ENCODE measurements at regions not wholly inside any gene's neighbourhood (a gene's known extent, or its start where the extent isn't known, plus 50 kb on each side); places are given as distances from the start of the nearest gene placed in this dataset.

DNA sequence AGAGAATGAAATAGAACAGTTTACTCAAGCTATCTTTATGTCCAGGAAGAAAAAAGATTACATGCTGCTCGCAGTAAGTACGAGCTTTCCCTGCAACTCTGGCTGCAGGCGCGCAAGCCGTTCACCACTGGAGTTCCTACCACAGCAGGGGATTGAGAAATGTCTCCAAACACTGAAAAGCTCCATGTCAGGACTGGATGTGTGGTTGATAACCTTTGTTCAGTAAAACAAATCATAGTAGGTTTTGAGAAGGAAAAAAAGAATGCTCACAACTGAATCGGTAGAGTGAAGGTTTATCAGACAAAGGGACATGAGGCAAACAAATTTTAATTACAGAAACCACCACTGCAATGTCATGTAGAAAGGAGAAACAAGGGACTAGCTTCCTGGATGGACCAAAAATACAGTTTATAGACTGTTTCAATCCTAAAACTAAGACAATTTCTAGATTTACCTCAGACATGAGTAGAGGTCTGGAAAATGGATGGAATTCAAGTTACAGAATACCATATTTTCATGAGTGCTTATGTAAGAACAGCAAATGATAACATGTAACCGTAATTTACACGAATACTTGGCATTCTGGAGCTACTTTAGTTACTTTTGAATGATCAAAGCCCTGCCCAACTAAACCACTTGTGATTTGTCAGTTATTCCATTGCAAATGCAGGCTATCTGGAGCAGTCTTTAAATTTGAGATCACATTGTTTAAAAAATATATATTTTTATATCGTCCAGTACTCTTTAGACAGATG lies 471.1 kb downstream of the SHQ1 start:
- no peak for DNase-seq (ENCODE audit: low read depth)

DNA sequence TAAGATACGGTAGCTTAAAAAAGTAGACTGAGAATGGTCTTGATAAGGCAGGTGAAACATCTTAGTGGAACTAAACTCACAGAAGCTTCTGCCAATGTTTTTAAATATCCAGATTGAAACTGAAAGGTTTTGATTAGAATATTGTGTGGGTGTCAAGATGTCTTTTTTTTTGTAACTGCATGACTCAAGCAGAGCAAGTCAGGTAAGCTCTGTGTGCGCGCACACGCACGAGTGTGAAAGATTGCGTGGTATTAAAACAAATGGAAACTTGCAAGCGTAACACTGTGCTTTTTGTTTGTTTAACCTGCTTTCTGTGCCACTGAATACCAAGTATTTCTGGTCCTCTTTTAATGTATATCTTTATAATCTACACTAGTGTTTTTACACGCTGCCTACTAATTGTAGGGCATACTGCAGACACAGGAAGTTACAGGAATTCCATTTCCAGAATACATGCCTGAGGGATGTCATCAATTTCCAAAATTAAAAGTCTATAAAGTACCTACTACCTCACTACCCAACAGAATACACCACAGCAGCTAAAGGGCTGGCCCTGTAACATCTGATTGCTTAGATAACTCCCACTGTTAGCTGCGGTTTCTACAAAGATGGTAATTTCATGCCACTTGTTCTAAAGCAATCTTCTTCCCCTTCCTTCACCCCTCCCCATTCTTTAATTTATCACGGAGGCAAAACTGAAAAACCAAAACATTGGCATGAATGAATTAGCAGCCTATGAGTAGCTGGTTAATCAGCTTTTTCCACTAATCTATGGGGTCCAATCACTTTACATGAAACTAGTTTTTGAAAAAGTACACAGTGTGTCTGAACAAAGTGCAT lies 472.8 kb downstream of the SHQ1 start:
- DNase-seq (ENCODE audit: low read depth), result no peak

DNA sequence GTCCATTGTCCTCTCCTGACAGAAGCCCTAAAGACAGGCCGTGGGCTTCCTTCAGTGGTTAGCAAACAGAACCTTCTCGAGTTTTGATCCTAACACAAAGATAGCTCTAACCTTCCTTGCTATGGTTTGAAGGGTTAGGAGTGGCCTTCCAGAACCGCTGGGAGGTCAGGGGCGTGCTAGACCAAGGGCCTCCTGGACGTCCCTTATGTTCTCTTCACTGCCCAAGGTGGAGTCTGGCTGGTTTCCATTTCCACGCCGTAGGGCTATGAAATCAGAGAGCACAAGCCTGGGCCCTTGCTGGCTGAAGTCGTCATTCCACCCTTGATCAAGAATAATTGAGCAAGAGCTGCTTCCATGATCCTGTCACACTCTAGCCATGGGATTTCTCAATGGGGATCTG lies 475.1 kb downstream of the SHQ1 start:
- DNase-seq (ENCODE audit: low read depth), result no peak

DNA sequence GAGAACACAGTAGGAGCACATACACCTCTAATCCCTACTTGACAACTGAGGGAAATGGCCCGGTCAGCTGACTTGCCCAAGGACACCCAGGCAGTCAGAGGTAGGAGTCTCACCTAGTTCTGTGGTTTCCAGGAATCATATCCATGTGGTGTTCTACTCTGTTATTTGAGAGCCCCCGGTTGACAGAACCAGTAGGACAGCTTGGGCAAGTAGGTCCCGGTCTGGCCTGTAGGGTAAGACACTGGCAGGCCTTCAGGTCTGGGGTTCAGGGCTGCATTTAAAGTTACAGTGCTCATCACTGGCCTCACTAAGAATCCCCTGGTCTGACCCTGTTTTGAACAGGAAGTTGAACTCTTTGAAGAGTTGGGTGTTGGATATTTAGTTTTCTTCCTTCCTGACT lies 476.1 kb downstream of the SHQ1 start:
- DNase-seq (ENCODE audit: low read depth), result no peak

DNA sequence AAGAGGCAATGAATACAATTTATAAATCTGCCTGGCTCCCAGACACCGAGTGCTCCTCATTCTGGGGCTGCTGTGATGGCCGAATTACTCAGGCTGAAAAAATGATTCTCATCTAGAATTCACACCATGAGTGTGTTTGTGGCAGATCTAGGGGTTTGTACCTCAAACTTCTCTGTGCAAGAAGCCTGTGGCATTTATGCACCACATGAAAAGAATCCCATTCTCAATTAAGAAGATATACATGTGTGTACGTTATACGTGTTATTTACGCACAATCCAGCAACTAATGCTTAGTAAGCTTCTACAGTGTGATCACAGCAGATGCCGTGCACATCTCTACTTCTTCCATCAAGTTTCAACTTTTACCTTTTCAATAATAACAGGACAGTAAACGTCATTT lies 476.8 kb downstream of the SHQ1 start:
- no peak for DNase-seq (ENCODE audit: low read depth)

DNA sequence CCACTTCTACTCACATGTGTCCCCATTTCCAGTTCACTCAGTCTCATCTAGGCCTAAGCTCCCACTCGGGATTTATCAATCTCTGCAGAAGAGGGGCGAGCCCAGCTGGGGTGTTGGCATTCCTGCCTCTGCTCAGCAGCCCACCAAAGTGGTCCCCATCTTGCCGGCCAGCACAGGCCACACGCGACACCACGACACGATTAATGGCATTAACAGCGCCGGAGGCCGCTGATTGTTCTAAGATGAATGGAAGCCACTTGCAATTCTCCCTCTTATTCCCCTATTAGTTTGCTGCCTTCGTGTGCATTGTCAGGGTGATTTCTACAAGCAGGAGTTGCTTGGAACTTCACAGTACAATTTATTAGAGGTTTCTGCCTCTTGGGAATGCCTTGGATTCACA lies 477.3 kb downstream of the SHQ1 start:
- DNase-seq (ENCODE audit: low read depth), result no peak

DNA sequence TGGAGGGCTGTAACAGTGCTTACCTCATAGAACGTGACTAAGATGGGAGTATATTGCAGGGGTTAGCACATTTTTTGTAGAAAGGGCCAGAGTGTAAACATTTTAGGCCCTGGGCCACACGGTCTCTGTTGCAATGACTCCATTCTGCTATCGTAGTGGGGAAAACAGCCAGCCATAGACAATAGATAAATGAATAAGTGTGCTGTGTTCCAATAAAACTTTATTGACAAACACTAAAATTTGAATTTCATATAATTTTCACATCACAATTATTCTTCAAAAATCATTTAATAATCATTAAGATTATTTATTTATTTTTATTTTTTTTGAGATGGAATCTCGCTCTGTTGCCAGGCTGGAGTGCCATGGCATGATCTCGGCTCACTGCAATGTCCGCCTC lies 478.6 kb downstream of the SHQ1 start:
- no peak for DNase-seq (ENCODE audit: low read depth)

DNA sequence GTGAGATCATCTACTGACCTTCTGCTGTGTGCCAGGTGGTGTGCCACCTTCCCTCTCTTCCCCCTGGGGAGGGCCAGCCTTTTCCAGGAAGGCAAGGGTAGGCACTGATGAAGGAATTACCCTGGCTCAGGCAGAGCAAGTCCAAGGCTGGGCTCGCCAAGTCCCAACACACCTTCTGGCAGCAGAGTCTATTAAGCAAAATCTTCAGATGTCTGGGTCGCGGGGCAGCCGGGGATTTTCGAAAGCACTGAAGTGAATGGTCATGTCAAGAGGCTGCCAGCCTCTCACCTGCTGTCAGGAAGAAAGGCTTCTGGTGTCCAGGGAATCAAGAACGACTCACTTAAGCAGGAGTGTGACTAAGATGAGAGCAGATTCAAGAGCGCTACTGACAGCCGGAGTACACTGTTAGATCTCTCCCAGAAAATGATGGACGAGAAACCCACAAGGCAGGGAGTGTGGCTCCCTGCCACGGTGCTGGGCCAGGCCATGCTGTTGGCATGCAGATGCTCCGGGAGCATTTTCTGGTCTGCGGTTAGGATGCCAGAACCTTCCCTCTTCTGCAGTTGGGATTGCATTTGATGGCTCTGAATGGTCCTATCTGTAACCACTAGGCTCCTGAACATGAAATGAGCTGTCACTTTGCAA lies 479.8 kb downstream of the SHQ1 start:
- peak; percentile 29 for DNase-seq (ENCODE audit: low read depth)

DNA sequence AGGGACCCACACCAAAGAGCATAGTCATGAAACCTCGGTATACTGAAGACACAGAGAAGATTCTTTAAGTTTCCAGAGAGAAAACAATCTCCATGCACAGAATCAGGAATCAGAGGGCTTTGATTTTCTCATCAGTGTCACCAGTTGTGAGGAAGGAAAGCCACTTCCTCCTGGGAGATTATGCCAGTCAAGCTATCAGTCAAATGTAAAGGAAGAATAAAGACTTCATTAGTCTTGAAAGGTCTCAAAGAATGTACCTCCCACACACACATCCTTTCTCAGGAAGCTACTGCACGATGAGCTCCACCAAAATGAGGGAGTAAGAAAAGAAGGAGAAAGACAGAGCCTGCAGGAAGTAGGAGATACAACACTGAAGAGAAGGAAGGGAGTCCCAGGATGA lies 486.3 kb downstream of the SHQ1 start:
- no peak for DNase-seq (ENCODE audit: low read depth)

DNA sequence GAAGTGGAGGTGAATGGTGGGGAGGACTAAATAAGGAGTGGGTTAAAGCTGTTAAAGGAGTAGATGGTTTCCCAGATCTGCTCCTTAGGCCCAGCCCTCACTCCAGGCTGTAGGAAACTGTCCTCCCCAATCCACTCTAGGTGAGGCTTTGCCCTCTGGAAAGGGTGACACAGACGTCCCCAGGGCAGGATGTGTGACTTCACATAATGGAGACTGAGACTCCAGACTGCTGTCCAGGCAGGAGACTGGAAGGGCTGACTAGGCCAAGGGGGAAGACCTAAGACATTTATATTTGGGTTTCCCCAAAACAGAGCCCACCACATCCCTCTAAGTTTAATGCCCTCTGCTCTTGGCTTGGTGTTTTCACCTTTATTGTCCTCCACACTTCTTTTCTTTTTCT lies 488.5 kb downstream of the SHQ1 start:
- no peak for DNase-seq (ENCODE audit: low read depth)

DNA sequence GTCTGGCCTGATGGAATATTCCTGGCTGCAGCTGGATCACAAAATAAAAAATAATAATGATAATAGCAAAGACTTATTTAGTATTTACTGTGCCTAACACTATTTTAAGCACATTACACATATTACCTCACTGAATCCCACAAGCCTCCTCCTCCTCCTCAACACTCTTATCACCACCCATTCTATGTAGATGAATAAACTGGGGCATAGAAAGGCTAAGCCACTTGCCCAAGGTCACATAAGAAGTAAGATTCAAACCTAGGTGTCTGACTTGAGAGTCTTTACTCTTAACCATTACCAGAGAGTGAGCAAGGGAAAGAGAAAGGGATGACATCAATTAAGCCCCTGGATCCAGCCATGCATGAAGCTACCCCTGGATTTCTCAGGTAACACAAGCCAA lies 493.1 kb downstream of the SHQ1 start:
- no peak for DNase-seq (ENCODE audit: low read depth)

DNA sequence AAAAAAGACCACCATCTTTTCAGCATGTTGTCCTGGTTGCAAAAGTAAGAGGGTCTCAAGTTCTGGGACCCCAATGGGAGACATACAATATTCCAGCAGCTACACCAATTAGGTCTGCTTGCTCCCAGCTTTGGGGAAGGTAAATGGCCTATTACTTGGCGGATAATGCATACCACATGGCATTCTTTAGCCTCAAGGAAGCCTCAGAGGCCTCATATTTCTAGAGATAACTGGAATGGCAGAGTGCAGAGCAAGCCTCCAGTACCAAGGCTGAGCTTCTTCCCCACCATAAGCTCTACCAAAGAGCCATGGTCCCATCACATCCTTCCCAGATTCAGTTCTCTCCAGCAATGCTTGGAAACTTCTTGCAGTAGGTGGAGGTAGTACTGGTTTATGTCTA lies 493.8 kb downstream of the SHQ1 start:
- no peak for DNase-seq (ENCODE audit: low read depth)

DNA sequence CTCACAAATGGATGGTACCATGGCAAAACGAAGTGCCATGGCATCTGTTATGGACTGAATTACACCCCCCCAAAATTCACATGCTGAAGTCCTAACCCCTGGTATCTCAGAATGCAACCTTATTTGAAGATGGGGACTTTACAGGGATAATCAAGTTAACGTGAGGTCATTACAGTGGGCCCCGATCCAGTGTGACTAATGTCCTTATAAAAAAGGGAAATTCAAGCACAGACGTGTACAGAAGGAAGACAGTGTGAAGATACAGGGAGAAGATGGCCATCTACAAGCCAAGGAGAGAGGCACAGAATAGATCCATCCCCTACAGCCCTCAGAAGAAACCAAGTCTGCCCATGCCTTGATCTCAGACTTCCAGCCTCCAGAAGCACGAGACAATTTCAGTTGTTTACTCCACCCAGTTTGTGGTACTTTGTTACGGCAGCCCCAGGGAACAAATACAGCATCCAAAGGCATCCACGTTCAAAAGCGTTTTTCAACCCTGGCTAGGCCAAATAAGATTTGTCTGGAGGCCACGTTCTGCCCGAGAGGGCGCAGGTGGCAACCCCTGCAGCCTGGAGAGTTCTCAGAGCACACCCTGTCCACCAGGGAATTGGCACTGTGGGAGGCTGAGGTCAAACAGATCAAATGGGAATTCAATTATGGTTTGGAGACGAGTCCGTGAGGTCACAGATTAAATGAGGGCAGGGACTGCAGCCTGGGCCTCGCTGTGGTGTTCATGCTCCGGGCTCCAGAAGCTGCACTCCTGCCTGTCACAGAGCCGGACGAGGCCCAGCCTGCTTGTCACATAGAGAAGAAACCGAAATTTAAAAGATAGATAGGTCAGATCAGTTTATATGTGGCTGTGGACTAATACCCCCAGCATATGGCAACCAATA lies 494.8 kb downstream of the SHQ1 start:
- no peak for DNase-seq (ENCODE audit: low read depth)

DNA sequence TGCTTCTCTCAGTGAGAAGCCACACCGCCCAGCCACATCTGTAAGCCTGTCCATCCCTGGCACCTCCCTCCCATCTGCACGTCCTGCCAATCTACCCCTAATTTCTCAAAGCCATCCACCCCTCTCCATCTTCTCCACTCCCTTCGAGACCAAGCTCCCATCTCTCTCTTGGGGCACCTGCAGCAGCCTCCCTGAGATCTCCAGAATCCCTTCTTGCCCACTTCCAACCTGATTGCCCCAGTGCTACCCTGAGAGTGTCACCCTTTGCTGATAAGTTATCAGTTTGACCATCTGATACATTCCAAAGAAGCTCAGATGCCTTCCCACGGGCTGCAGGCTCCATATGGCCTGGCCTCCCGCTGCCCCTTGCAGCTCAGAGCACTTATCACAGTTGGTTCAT lies 496.1 kb downstream of the SHQ1 start:
- no peak for DNase-seq (ENCODE audit: low read depth)

DNA sequence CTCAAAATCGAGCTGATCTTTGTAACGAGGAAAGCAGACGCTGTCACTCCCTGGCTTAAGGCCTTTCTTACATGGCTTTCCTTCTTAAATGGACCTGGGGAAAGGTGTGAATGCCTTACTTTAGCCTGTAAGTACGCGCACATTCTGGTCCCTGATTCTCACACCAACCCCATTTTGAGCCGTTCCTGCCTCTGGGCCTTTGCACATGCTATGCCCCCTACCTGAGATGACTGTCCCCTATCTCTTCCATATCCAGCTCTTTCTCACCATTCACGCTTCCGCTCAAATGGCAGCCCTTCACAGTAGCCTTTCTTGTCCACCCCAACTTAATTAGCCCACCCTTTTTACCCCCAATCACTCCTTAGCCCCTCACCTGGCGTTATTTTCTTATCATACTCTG lies 496.7 kb downstream of the SHQ1 start:
- no peak for DNase-seq (ENCODE audit: low read depth)

DNA sequence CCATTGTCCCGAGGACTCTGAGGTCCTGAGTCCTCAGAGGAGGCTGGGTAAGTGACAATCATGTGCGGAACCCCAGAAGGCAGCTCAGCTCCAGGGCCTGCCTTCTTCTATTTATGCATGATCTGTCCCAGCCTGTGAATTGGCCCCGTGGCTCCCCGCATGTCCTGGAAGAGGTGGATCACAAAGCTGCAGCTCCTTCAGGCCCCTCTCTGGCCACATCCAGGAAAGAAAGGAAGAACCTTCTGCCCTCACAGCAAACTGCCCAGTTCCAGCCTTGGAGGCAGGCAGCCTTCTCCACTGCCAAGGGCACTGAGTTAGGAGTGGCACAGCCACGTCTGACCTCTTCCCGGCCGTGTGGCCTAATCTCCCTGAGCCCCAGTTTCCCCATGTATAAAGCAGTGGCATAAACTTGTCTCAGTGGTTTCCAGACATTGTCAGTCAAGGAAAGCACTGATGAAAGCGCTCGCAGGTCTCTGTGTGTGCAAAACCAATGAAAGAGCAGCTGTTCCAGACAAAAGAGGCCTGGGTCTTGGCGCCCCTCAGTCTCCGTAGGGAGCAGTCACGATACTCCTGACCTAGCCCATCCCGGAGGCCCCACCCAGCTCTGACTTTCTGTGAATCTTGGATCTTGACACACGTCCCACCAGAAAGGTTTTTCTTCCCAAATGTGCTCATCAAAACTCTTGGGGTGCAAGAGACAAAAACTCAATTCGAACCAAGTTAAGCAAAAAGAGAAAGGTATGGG lies 497.3 kb downstream of the SHQ1 start:
- no peak for DNase-seq (ENCODE audit: low read depth)

DNA sequence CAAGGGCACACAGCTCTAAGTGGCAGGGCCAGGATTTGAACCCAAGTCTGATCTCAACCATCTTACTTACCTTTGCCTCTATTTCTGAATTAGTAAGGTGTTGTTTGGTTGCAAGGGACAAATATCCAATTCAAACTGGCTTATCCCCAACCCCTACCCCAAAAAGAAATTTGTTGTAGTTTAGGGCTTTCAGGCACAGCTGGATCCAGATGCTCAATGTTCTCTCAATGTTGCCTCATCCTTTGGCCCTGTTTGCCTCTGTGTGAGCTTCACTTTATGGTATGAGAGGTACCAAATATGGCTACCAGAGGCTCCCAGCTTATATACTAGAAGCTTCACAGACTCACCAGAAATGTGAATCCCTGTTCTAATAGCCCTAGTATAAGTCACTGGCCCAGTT lies 499.9 kb downstream of the SHQ1 start:
- no peak for DNase-seq (ENCODE audit: low read depth)

DNA sequence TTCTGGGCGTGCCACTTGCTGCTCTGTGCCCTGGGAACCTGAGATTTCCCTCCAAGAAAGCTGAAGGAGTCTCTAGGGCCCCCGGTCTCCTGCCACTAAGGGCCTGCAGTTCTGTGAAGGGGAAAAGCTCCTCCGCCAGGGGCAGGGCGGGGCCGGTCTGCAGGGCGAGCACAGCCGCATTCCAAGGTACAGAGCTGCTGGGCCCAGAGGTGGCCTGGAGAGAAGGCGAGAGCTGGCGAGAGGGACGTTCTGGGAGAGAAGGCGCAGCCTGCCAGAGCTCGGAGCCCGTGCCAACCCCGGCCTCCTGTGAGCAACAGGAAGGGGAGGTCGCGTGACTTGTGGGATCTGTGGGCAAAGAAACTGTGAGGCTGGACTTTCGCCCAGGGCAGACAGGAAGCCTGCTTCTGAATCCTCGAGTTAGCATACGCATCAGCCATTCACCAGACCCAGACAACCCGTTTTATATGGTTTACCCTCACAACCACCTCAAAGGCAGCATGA lies 500.4 kb downstream of the SHQ1 start:
- peak; percentile 100 for DNase-seq (ENCODE audit: low read depth)

DNA sequence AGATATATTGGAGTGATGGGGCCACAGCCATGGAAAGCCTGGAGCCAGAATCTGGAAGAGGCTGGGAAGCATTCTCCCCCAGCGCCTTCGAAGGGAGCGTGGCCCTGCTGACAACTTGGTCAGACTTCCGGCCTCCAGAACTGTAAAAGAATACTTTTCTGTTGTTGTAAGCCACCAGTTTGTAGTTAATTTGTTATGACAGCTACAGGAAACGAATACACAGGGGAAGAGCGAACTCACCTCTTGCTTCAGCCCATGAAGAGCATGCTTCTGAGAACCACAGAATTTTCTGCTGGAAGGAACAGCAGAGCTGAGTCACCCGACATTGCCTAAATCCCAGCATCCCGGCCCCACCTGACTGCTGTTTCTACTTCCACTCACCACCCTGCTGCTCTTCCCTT lies 501.7 kb downstream of the SHQ1 start:
- peak; percentile 99 for DNase-seq (ENCODE audit: low read depth)

DNA sequence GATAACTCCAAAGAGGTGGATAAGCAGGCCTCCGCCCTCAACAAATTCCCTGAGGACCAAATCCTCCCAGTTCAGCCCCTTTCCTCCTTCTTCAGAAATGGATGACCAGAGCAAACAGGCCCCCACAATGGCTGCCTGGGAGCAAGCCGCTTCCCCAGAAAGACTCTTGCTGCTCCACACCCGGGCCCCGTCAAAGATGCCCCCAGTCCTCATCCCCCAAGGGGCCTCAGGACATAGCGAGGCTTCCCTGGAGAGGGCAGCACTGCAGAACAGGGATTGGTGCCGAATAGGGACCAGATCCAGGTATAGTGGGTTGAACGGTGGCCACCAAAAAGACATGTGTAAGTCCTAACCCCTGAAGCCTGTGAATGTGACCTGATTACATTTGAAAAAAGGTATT lies 502.3 kb downstream of the SHQ1 start:
- DNase-seq (ENCODE audit: low read depth), result no peak
